Pancreas (tissue), 10 donors: ENCODE measurements at regions not wholly inside any gene's neighbourhood (a gene's known extent, or its start where the extent isn't known, plus 50 kb on each side); places are given as distances from the start of the nearest gene placed in this dataset.

Source experiments
- ATAC-seq, 4 donors: fragments of 200-7000 bp; cut with Tn5 transposase; one replicate each; pipeline versions ENCODE4 v1.8.0 to v1.9.1; 2020; ENCODE audit warnings: mild to moderate bottlenecking in 4 of 4, moderate library complexity in 4 of 4
- DNase-seq, 6 donors: peaks; one replicate each; pipeline ENCODE4 v3.0.0-alpha.2; 2020
- FAIRE-seq: peaks from 2 replicates; lab custom pipeline; 2012; peaks lifted over from hg19 to GRCh38; lab: Jason Lieb, UNC
- H3K27ac ChIP-seq, 4 donors: fragments of 200-600 bp; sonication (generic); 1 replicate in 3 of 4; 2 replicates in 1 of 4; pipeline versions ENCODE4 v1.5.0 to v1.8.0; 2020
- H3K27me3 ChIP-seq, 4 donors: fragments of 200-600 bp; one replicate each; pipeline ENCODE4 v1.8.0; 2021
- H3K36me3 ChIP-seq, 3 donors: fragments of 200-600 bp; sonication (generic) in 1 of 3; one replicate each; pipeline versions ENCODE4 v1.5.0 to v1.8.0; 2020 to 2021
- H3K4me1 ChIP-seq, 3 donors: fragments of 200-600 bp; one replicate each; pipeline ENCODE4 v1.8.0; 2021
- H3K4me3 ChIP-seq, 4 donors: fragments of 200-600 bp; sonication (generic) in 2 of 4; one replicate each; pipeline versions ENCODE4 v1.5.0 to v1.8.0; 2020 to 2021
- H3K9me3 ChIP-seq, 4 donors: fragments of 200-600 bp; one replicate each; pipeline ENCODE4 v1.8.0; 2021
- CTCF ChIP-seq, 4 donors: fragments of 200-600 bp; sonication (generic) in 3 of 4; IDR thresholded peaks; one replicate each; pipeline versions ENCODE4 v1.5.0 to v1.8.0; 2021; ENCODE audit warnings: antibody characterized with exemption in 4 of 4
- WGBS, 2 donors: extraction: QIAGEN DNeasy Blood & Tissue Kit; methylation state at CpG; one replicate each; pipeline ENCODE4 v1.1.7; 2013; 5-methylcytosine and 5-hydroxymethylcytosine counted together
- intact Hi-C, 3 donors: fragments of 100-400 bp; cut with DNase I; formaldehyde crosslinking; loops; one replicate each; pipeline versions ENCODE4 v1.11.1 to v1.14.2; 2022
- donor health status: healthy with polysubstance abuse.
- donor health status: DM: no; HTN: no; CAD: no; lungs with moderate emphysema.
- donor health status: DM: no; HTN: no; CAD: no.
- donor health status: control.
- donor health status: control.
- donor health status: Bipolar disorder and iron deficiency.
- donor health status: DM: yes; HTN: yes; CAD: no.
- donor health status: DM: no; HTN: no; CAD: no.
- donor health status: DM: no; HTN: no; CAD: no.
- donor health status: DM: yes; HTN: yes; CAD: no.

- H3K27me3 ChIP-seq: no peaks in the 10 kb centered on the region
- ATAC-seq: no peak
- H3K4me3 ChIP-seq: no peak overlapping the region
- H3K9me3 ChIP-seq: no peaks in the 10 kb centered on the region
- H3K27ac ChIP-seq: no peak overlapping the region
- FAIRE-seq: no peak
- H3K4me1 ChIP-seq: no peaks in the 10 kb centered on the region
- no peak for TF ChIP-seq CTCF (IDR thresholded peaks at IDR 0.05)
- no peak for DNase-seq
- intact Hi-C loops: no loop called here
- no peaks in the 10 kb centered on the region for H3K36me3 ChIP-seq
- 91 to 93% methylated on average over 9 of the region's 9 CpGs for WGBS, 2 donors
Measured at GRCh38 chr11:70863186-70863585, 389.2 kb downstream of the SHANK2 start.

DNA sequence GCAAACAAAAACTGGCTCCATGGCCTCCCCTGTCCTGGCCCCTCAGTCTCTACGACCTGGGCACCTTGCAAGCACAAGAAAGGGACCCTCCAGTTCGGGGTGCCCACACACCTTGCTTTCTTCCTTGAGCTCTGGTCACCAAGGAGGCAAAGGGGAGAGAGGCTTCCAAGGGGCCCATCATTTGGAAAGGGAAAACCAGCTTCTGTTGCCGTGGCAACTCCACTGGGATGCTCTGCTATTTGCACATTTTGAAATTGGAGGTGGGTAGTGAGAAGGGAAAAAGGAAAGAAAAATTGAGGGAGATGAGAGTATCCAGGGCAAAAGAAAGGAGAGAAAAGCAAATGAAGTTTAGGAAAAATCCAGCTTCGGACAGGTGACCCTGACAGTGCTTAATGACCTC is 388.4 kb downstream of the SHANK2 start:
- intact Hi-C loops: no loop called here
- ATAC-seq: no peak
- 91 to 93% methylated on average over 4 of the region's 4 CpGs for WGBS, 2 donors

DNA sequence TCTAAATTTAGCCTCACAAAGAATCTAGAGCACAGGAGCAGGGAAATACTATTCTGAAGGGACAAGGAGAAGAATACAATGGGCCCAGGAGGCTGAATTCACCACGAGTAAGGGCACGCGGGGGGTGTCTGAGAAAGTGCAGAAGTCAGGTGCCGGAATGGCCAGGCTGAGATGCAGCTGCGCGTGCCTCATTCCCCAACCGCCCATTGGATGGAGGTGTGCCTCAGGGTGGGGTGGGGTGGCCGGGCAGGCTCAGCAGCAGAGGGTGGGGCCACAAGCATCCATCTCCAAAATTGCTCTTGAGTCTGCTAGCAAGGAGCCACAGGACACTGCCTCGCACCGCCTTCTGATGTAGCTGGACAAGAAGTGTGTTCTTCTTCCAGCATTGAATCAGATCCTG is 387.0 kb downstream of the SHANK2 start:
- WGBS, 2 donors: 92 to 95% methylated on average over 10 of the region's 10 CpGs

More for the DNA sequence above, 388.4 kb downstream of the SHANK2 start:
- H3K27ac ChIP-seq: no peak overlapping the region
- no peaks in the 10 kb centered on the region for H3K9me3 ChIP-seq
- no peaks in the 10 kb centered on the region for H3K36me3 ChIP-seq
- no peaks in the 10 kb centered on the region for H3K27me3 ChIP-seq
- TF ChIP-seq CTCF (IDR thresholded peaks at IDR 0.05): no peak
- FAIRE-seq (no peak), DNase-seq (no peak)
- no peaks in the 10 kb centered on the region for H3K4me1 ChIP-seq
- H3K4me3 ChIP-seq: no peak overlapping the region

GRCh38 chr11:70866834-70867233 is 385.5 kb downstream of the SHANK2 start:
- ATAC-seq: no peak
- DNase-seq: peak in 1 of 6 donors; percentile 12
- 86% methylated on average over 9 of the region's 9 CpGs for WGBS, 2 donors

More for the DNA sequence above, 387.0 kb downstream of the SHANK2 start:
- ATAC-seq (no peak), DNase-seq (peak in 1 of 6 donors; percentile 39), FAIRE-seq (no peak)
- Histone ChIP-seq H3K27ac (no peak overlapping the region), H3K36me3 (no peaks in the 10 kb centered on the region), H3K4me3 (no peak overlapping the region), H3K9me3 (no peaks in the 10 kb centered on the region), H3K27me3 (no peaks in the 10 kb centered on the region), H3K4me1 (no peaks in the 10 kb centered on the region)
- TF ChIP-seq CTCF (IDR thresholded peaks at IDR 0.05): no peak
- intact Hi-C loops: no loop called here

More at GRCh38 chr11:70866834-70867233, 385.5 kb downstream of the SHANK2 start:
- intact Hi-C loops: no loop called here
- Histone ChIP-seq H3K27ac (no peak overlapping the region), H3K9me3 (no peaks in the 10 kb centered on the region), H3K4me3 (no peak overlapping the region), H3K27me3 (no peaks in the 10 kb centered on the region), H3K4me1 (no peaks in the 10 kb centered on the region), H3K36me3 (no peaks in the 10 kb centered on the region)
- no peak for FAIRE-seq
- no peak for TF ChIP-seq CTCF (IDR thresholded peaks at IDR 0.05)
